Renal cortex interstitium (tissue), 11 donors: ENCODE measurements at regions not wholly inside any gene's neighbourhood (a gene's known extent, or its start where the extent isn't known, plus 50 kb on each side); places are given as distances from the start of the nearest gene placed in this dataset.
"Not testable (repeated sequence)": the region's sequence is repeated elsewhere in the genome, so short reads cannot be mapped to it uniquely, and the experiment has no call there.

ENCODE experiments used
- DNase-seq, 11 donors: peaks; one replicate each; pipeline ENCODE4 v3.0.0-alpha.2; 2013; ENCODE audit warnings: low read depth in 9 of 11, low spot score in 4 of 11; ENCODE audit errors: extremely low read depth in 1 of 11

GRCh38 chr18:5030636-5031035 lies 166.4 kb downstream of the AKAIN1 start:
- no peak for DNase-seq

GRCh38 chr18:5029592-5029991 lies 167.5 kb downstream of the AKAIN1 start:
- peak in 2 of 11 donors; percentile 3 to 4 for DNase-seq

GRCh38 chr18:5024741-5025140 lies 172.3 kb downstream of the AKAIN1 start:
- DNase-seq: no peak

- no peak for DNase-seq
Observed at GRCh38 chr18:5021558-5021957, 175.5 kb downstream of the AKAIN1 start.

- DNase-seq: no peak
Observed at GRCh38 chr18:5015213-5015612, 181.8 kb downstream of the AKAIN1 start.

- peak in 1 of 11 donors; percentile 0 for DNase-seq
Observed at GRCh38 chr18:5004031-5004820, 192.8 kb downstream of the AKAIN1 start.

- DNase-seq: no peak
Observed at GRCh38 chr18:4994710-4995109, 202.3 kb downstream of the AKAIN1 start.

- no peak for DNase-seq
Observed at GRCh38 chr18:4987452-4988405, 209.3 kb downstream of the AKAIN1 start.

- DNase-seq: no peak
Observed at GRCh38 chr18:4986677-4987076, 210.4 kb downstream of the AKAIN1 start.

- no peak for DNase-seq
Observed at GRCh38 chr18:4986066-4986465, 211.0 kb downstream of the AKAIN1 start.

- DNase-seq: no peak
Observed at GRCh38 chr18:4961121-4961909, 235.7 kb downstream of the AKAIN1 start.

GRCh38 chr18:4960578-4960977 lies 236.5 kb downstream of the AKAIN1 start:
- no peak for DNase-seq

- no peak for DNase-seq
Observed at GRCh38 chr18:4931209-4931608, 265.8 kb downstream of the AKAIN1 start.

- DNase-seq: no peak
Observed at GRCh38 chr18:4921548-4921947, 275.5 kb downstream of the AKAIN1 start.

- DNase-seq: not testable (repeated sequence)
Observed at GRCh38 chr18:4917509-4917908, 279.5 kb downstream of the AKAIN1 start.

- no peak for DNase-seq
Observed at GRCh38 chr18:4908328-4908727, 288.7 kb downstream of the AKAIN1 start.

GRCh38 chr18:4906856-4907255 lies 290.2 kb downstream of the AKAIN1 start:
- peak in 4 of 11 donors; percentile 3 to 37 (median 13) for DNase-seq

- DNase-seq: peak in 6 of 11 donors; percentile 7 to 48 (median 26)
Observed at GRCh38 chr18:4888251-4889040, 308.6 kb downstream of the AKAIN1 start.
